WTC11 (cell line): ENCODE measurements at regions not wholly inside any gene's neighbourhood (a gene's known extent, or its start where the extent isn't known, plus 50 kb on each side); places are given as distances from the start of the nearest gene placed in this dataset.

Source experiments
- ATAC-seq: fragments of 200-7000 bp; cut with Tn5 transposase; 2 replicates; pipeline ENCODE4 v1.10.0; 2021; ENCODE audit warnings: mild to moderate bottlenecking, moderate library complexity
- CTCF ChIA-PET: fragments of 300-600 bp; sonication (Branson Sonifier 250); formaldehyde crosslinking; loops from one replicate; lab custom pipeline; 2021; ENCODE audit warnings: antibody characterized with exemption; lab: Charles Lee
- POLR2A ChIA-PET: fragments of 350-600 bp; sonication (Branson Sonifier 250); formaldehyde crosslinking; loops from one replicate; lab custom pipeline; 2021; ENCODE audit warnings: antibody characterized with exemption; lab: Charles Lee
- DNase-seq: peaks from one replicate; pipeline ENCODE4 v3.0.0; 2021; ENCODE audit warnings: low spot score
- H3K27ac Mint-ChIP-seq: 2 replicates; pipeline ENCODE4 v1.8.0; 2021; ENCODE audit warnings: mixed read lengths
- H3K27me3 Mint-ChIP-seq: 2 replicates; pipeline ENCODE4 v1.8.0; 2021; ENCODE audit warnings: low read depth, mild to moderate bottlenecking, moderate library complexity, mixed read lengths
- H3K36me3 Mint-ChIP-seq: 2 replicates; pipeline ENCODE4 v1.8.0; 2021; ENCODE audit warnings: mixed read lengths
- H3K4me1 Mint-ChIP-seq: 2 replicates; pipeline ENCODE4 v1.8.0; 2022; ENCODE audit warnings: mixed read lengths
- H3K4me3 Mint-ChIP-seq: 2 replicates; pipeline ENCODE4 v1.8.0; 2021; ENCODE audit warnings: mild to moderate bottlenecking, moderate library complexity, mixed read lengths
- H3K9me3 Mint-ChIP-seq: 2 replicates; pipeline ENCODE4 v1.8.0; 2021; ENCODE audit warnings: mixed read lengths
- CBFB ChIP-seq: sonication (generic); formaldehyde crosslinking; IDR thresholded peaks from 2 replicates; pipeline ENCODE4 v1.8.1; 2022; ENCODE audit warnings: mild to moderate bottlenecking, low read depth, missing genetic modification reagents
- E2F5 ChIP-seq: sonication (generic); formaldehyde crosslinking; IDR thresholded peaks from 2 replicates; pipeline ENCODE4 v1.8.1; 2022; ENCODE audit warnings: mild to moderate bottlenecking, moderate library complexity, missing genetic modification reagents
- EMX1 ChIP-seq: fragments of 250-450 bp; sonication (Bioruptor Pico); IDR thresholded peaks from 2 replicates; pipeline ENCODE4 v1.8.0; 2021; ENCODE audit warnings: mild to moderate bottlenecking
- ESRRA ChIP-seq: sonication (generic); formaldehyde crosslinking; IDR thresholded peaks from 2 replicates; pipeline ENCODE4 v1.8.1; 2022; ENCODE audit warnings: mild to moderate bottlenecking, missing genetic modification reagents, borderline replicate concordance
- HMGA2 ChIP-seq: fragments of 250-450 bp; sonication (Bioruptor Pico); IDR thresholded peaks from 2 replicates; pipeline ENCODE4 v1.4.0; 2021; ENCODE audit warnings: mild to moderate bottlenecking, moderate library complexity
- HMGXB4 ChIP-seq: sonication (generic); formaldehyde crosslinking; IDR thresholded peaks from 2 replicates; pipeline ENCODE4 v1.8.1; 2023; ENCODE audit warnings: mild to moderate bottlenecking, moderate library complexity, missing genetic modification reagents
- IRF2 ChIP-seq: sonication (generic); formaldehyde crosslinking; IDR thresholded peaks from 2 replicates; pipeline ENCODE4 v1.8.0; 2022; ENCODE audit warnings: low read depth, missing genetic modification reagents, borderline replicate concordance
- NR3C1 ChIP-seq: sonication (generic); formaldehyde crosslinking; conservative IDR thresholded peaks from 2 replicates; pipeline ENCODE4 v1.8.1; 2023; ENCODE audit warnings: low read depth, mild to moderate bottlenecking, missing genetic modification reagents
- ZMAT4 ChIP-seq: fragments of 250-450 bp; sonication (Bioruptor Pico); IDR thresholded peaks from 2 replicates; pipeline ENCODE4 v1.9.0; 2021; ENCODE audit warnings: mild to moderate bottlenecking
- ZNF232 ChIP-seq: sonication (generic); formaldehyde crosslinking; IDR thresholded peaks from 2 replicates; pipeline ENCODE4 v1.8.0; 2022; ENCODE audit warnings: mild to moderate bottlenecking, missing genetic modification reagents
- ZNF317 ChIP-seq: sonication (generic); formaldehyde crosslinking; IDR thresholded peaks from 2 replicates; pipeline ENCODE4 v1.8.1; 2023; ENCODE audit warnings: low read depth, mild to moderate bottlenecking, moderate library complexity, missing genetic modification reagents, borderline replicate concordance
- TF ChIP-seq, protein P1 (sequence below): fragments of 250-450 bp; sonication (Bioruptor Pico); IDR thresholded peaks from 2 replicates; pipeline ENCODE4 v1.9.0; 2021; ENCODE audit warnings: mild to moderate bottlenecking, borderline replicate concordance
- TF ChIP-seq, protein P2 (sequence below): sonication (generic); formaldehyde crosslinking; IDR thresholded peaks from 2 replicates; pipeline ENCODE4 v1.8.1; 2023; ENCODE audit warnings: mild to moderate bottlenecking, missing genetic modification reagents
- TF ChIP-seq, protein P3 (sequence below): sonication (generic); formaldehyde crosslinking; IDR thresholded peaks from 2 replicates; pipeline ENCODE4 v1.8.1; 2022; ENCODE audit warnings: mild to moderate bottlenecking, missing genetic modification reagents, moderate library complexity, borderline replicate concordance

GRCh38 chr12:105723494-105723893, 393.0 kb downstream of the C12orf75 start (continued):
- TF ChIP-seq, protein P1, sequence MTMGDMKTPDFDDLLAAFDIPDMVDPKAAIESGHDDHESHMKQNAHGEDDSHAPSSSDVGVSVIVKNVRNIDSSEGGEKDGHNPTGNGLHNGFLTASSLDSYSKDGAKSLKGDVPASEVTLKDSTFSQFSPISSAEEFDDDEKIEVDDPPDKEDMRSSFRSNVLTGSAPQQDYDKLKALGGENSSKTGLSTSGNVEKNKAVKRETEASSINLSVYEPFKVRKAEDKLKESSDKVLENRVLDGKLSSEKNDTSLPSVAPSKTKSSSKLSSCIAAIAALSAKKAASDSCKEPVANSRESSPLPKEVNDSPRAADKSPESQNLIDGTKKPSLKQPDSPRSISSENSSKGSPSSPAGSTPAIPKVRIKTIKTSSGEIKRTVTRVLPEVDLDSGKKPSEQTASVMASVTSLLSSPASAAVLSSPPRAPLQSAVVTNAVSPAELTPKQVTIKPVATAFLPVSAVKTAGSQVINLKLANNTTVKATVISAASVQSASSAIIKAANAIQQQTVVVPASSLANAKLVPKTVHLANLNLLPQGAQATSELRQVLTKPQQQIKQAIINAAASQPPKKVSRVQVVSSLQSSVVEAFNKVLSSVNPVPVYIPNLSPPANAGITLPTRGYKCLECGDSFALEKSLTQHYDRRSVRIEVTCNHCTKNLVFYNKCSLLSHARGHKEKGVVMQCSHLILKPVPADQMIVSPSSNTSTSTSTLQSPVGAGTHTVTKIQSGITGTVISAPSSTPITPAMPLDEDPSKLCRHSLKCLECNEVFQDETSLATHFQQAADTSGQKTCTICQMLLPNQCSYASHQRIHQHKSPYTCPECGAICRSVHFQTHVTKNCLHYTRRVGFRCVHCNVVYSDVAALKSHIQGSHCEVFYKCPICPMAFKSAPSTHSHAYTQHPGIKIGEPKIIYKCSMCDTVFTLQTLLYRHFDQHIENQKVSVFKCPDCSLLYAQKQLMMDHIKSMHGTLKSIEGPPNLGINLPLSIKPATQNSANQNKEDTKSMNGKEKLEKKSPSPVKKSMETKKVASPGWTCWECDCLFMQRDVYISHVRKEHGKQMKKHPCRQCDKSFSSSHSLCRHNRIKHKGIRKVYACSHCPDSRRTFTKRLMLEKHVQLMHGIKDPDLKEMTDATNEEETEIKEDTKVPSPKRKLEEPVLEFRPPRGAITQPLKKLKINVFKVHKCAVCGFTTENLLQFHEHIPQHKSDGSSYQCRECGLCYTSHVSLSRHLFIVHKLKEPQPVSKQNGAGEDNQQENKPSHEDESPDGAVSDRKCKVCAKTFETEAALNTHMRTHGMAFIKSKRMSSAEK (CRISPR knock-in tag): no peak

- CTCF ChIA-PET: no interaction called here
- no peak for TF ChIP-seq IRF2 (CRISPR knock-in tag)
- no peak for TF ChIP-seq EMX1
- no peak for TF ChIP-seq ZNF317 (CRISPR knock-in tag)
- TF ChIP-seq HMGA2 (CRISPR knock-in tag): no peak
- no peak for TF ChIP-seq ESRRA (CRISPR knock-in tag)
- no peak for TF ChIP-seq ZMAT4 (CRISPR knock-in tag)
- TF ChIP-seq, protein P2, sequence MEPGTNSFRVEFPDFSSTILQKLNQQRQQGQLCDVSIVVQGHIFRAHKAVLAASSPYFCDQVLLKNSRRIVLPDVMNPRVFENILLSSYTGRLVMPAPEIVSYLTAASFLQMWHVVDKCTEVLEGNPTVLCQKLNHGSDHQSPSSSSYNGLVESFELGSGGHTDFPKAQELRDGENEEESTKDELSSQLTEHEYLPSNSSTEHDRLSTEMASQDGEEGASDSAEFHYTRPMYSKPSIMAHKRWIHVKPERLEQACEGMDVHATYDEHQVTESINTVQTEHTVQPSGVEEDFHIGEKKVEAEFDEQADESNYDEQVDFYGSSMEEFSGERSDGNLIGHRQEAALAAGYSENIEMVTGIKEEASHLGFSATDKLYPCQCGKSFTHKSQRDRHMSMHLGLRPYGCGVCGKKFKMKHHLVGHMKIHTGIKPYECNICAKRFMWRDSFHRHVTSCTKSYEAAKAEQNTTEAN (CRISPR knock-in tag): no peak
- no peak for TF ChIP-seq E2F5 (CRISPR knock-in tag)
- no peak for TF ChIP-seq HMGXB4 (CRISPR knock-in tag)
- TF ChIP-seq NR3C1 (CRISPR knock-in tag): no peak
- TF ChIP-seq, protein P3, sequence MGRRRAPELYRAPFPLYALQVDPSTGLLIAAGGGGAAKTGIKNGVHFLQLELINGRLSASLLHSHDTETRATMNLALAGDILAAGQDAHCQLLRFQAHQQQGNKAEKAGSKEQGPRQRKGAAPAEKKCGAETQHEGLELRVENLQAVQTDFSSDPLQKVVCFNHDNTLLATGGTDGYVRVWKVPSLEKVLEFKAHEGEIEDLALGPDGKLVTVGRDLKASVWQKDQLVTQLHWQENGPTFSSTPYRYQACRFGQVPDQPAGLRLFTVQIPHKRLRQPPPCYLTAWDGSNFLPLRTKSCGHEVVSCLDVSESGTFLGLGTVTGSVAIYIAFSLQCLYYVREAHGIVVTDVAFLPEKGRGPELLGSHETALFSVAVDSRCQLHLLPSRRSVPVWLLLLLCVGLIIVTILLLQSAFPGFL (CRISPR knock-in tag): no peak
- no peak for TF ChIP-seq ZNF232 (CRISPR knock-in tag)
- TF ChIP-seq CBFB (CRISPR knock-in tag): no peak
- Mint-ChIP-seq H3K4me1 (peaks cover 22% of the 10 kb centered on the region), H3K27me3 (no peaks in the 10 kb centered on the region), H3K27ac (no peak overlapping the region), H3K4me3 (no peak overlapping the region), H3K36me3 (no peaks in the 10 kb centered on the region), H3K9me3 (0 out of 2 replicates have a peak, but pooled peaks cover 5% of the 10 kb centered on the region)
- DNase-seq (no peak), ATAC-seq (no peak)
- POLR2A ChIA-PET: interaction anchor here (1.1 kb wide), 1 partner anchor 11 kb away, joined by 3 read pairs; no protein-coding TSS in a partner anchor
Observed at GRCh38 chr12:105724641-105725040, 394.1 kb downstream of the C12orf75 start.
